ENCODE measurements at regions not wholly inside any gene's neighbourhood (a gene's known extent, or its start where the extent isn't known, plus 50 kb on each side); places are given as distances from the start of the nearest gene placed in this dataset.
"Not testable (repeated sequence)": the region's sequence is repeated elsewhere in the genome, so short reads cannot be mapped to it uniquely, and the experiment has no call there.

GRCh38 chr16:9657641-9658040, 524.6 kb downstream of the GRIN2A start:
- DNase-seq (ENCODE audit: low read depth) = no peak
- peaks cover 27% of the 10 kb centered on the region for H3K27me3 ChIP-seq (replicated peaks; ENCODE audit: control insufficient read depth, insufficient read depth, low read length)

GRCh38 chr16:9658164-9658563, 524.1 kb downstream of the GRIN2A start:
- Histone ChIP-seq H3K9me3 (ENCODE audit: control insufficient read depth, low read length) (peaks cover 3% of the 10 kb centered on the region), H3K4me1 (ENCODE audit: control insufficient read depth, insufficient read depth, low read length) (no peaks in the 10 kb centered on the region), H3K27me3 (replicated peaks; ENCODE audit: control insufficient read depth, insufficient read depth, low read length) (peaks cover 26% of the 10 kb centered on the region), H3K9ac (ENCODE audit: low read length) (no peak overlapping the region), H3K36me3 (ENCODE audit: control insufficient read depth, insufficient read depth, low read length, severe bottlenecking) (no peaks in the 10 kb centered on the region), H3K4me3 (ENCODE audit: low read length) (no peak overlapping the region)
- DNase-seq (ENCODE audit: low read depth) = no peak

More at GRCh38 chr16:9657641-9658040, 524.6 kb downstream of the GRIN2A start:
- Histone ChIP-seq H3K36me3 (ENCODE audit: control insufficient read depth, insufficient read depth, low read length, severe bottlenecking) (no peaks in the 10 kb centered on the region), H3K4me1 (ENCODE audit: control insufficient read depth, insufficient read depth, low read length) (no peaks in the 10 kb centered on the region), H3K9me3 (ENCODE audit: control insufficient read depth, low read length) (peaks cover 3% of the 10 kb centered on the region), H3K9ac (ENCODE audit: low read length) (no peak overlapping the region), H3K4me3 (ENCODE audit: low read length) (no peak overlapping the region)

DNA sequence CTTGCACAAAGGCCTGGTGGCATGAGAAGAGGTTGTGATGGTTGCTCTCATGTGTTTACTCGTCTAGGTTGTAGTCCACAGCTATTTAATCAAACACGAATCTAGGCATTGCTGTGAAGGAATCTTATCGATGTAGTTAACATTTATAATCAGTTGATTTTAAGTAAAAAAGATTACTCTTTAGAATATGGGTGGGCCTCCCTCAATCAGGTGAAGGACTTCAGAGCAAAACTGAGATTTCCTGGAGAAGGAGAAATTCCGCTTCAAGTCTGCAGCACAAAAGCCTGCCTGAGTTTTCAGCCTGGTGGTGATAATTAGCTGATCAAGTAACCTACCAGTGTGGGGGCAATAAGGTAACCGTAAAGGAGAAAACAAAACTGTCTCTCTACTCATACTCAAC, 523.6 kb downstream of the GRIN2A start:
- Histone ChIP-seq H3K4me1 (ENCODE audit: control insufficient read depth, insufficient read depth, low read length) (no peaks in the 10 kb centered on the region), H3K9ac (ENCODE audit: low read length) (no peak overlapping the region), H3K9me3 (ENCODE audit: control insufficient read depth, low read length) (peaks cover 3% of the 10 kb centered on the region), H3K4me3 (ENCODE audit: low read length) (no peak overlapping the region), H3K27me3 (replicated peaks; ENCODE audit: control insufficient read depth, insufficient read depth, low read length) (peaks cover 22% of the 10 kb centered on the region), H3K36me3 (ENCODE audit: control insufficient read depth, insufficient read depth, low read length, severe bottlenecking) (no peaks in the 10 kb centered on the region)
- DNase-seq (ENCODE audit: low read depth) = no peak

- peaks cover 24% of the 10 kb centered on the region for H3K27me3 ChIP-seq (replicated peaks; ENCODE audit: control insufficient read depth, insufficient read depth, low read length)
Observed at GRCh38 chr16:9660898-9661297, 521.3 kb downstream of the GRIN2A start.

GRCh38 chr16:9661336-9662017, 520.8 kb downstream of the GRIN2A start:
- H3K4me1 ChIP-seq (ENCODE audit: control insufficient read depth, insufficient read depth, low read length) = no peaks in the 10 kb centered on the region
- no peak for DNase-seq (ENCODE audit: low read depth)
- no peak overlapping the region for H3K9ac ChIP-seq (ENCODE audit: low read length)
- H3K36me3 ChIP-seq (ENCODE audit: control insufficient read depth, insufficient read depth, low read length, severe bottlenecking) = no peaks in the 10 kb centered on the region
- H3K4me3 ChIP-seq (ENCODE audit: low read length) = no peak overlapping the region
- H3K27me3 ChIP-seq (replicated peaks; ENCODE audit: control insufficient read depth, insufficient read depth, low read length) = peaks cover 29% of the 10 kb centered on the region
- no peaks in the 10 kb centered on the region for H3K9me3 ChIP-seq (ENCODE audit: control insufficient read depth, low read length)

More at GRCh38 chr16:9660898-9661297, 521.3 kb downstream of the GRIN2A start:
- no peaks in the 10 kb centered on the region for H3K36me3 ChIP-seq (ENCODE audit: control insufficient read depth, insufficient read depth, low read length, severe bottlenecking)
- H3K9me3 ChIP-seq (ENCODE audit: control insufficient read depth, low read length) = peaks cover 3% of the 10 kb centered on the region
- H3K4me1 ChIP-seq (ENCODE audit: control insufficient read depth, insufficient read depth, low read length) = no peaks in the 10 kb centered on the region
- no peak overlapping the region for H3K9ac ChIP-seq (ENCODE audit: low read length)
- H3K4me3 ChIP-seq (ENCODE audit: low read length) = no peak overlapping the region
- no peak for DNase-seq (ENCODE audit: low read depth)

GRCh38 chr16:9663588-9663987, 518.6 kb downstream of the GRIN2A start:
- Histone ChIP-seq H3K36me3 (ENCODE audit: control insufficient read depth, insufficient read depth, low read length, severe bottlenecking) (no peaks in the 10 kb centered on the region), H3K9ac (ENCODE audit: low read length) (no peak overlapping the region), H3K4me1 (ENCODE audit: control insufficient read depth, insufficient read depth, low read length) (no peaks in the 10 kb centered on the region), H3K4me3 (ENCODE audit: low read length) (no peak overlapping the region), H3K27me3 (replicated peaks; ENCODE audit: control insufficient read depth, insufficient read depth, low read length) (peaks cover 23% of the 10 kb centered on the region), H3K9me3 (ENCODE audit: control insufficient read depth, low read length) (no peaks in the 10 kb centered on the region)
- no peak for DNase-seq (ENCODE audit: low read depth)

- Histone ChIP-seq H3K27me3 (replicated peaks; ENCODE audit: control insufficient read depth, insufficient read depth, low read length) (peaks cover 25% of the 10 kb centered on the region), H3K36me3 (ENCODE audit: control insufficient read depth, insufficient read depth, low read length, severe bottlenecking) (no peaks in the 10 kb centered on the region), H3K9ac (ENCODE audit: low read length) (no peak overlapping the region), H3K9me3 (ENCODE audit: control insufficient read depth, low read length) (no peaks in the 10 kb centered on the region), H3K4me3 (ENCODE audit: low read length) (no peak overlapping the region), H3K4me1 (ENCODE audit: control insufficient read depth, insufficient read depth, low read length) (peaks cover 9% of the 10 kb centered on the region)
- no peak for DNase-seq (ENCODE audit: low read depth)
Observed at GRCh38 chr16:9665851-9666271, 516.4 kb downstream of the GRIN2A start.

- Histone ChIP-seq H3K36me3 (ENCODE audit: control insufficient read depth, insufficient read depth, low read length, severe bottlenecking) (no peaks in the 10 kb centered on the region), H3K4me3 (ENCODE audit: low read length) (no peak overlapping the region), H3K4me1 (ENCODE audit: control insufficient read depth, insufficient read depth, low read length) (peaks cover 9% of the 10 kb centered on the region), H3K9me3 (ENCODE audit: control insufficient read depth, low read length) (no peaks in the 10 kb centered on the region), H3K27me3 (replicated peaks; ENCODE audit: control insufficient read depth, insufficient read depth, low read length) (peaks cover 19% of the 10 kb centered on the region), H3K9ac (ENCODE audit: low read length) (no peak overlapping the region)
- DNase-seq (ENCODE audit: low read depth) = no peak
Observed at GRCh38 chr16:9666834-9667480, 515.3 kb downstream of the GRIN2A start.

DNA sequence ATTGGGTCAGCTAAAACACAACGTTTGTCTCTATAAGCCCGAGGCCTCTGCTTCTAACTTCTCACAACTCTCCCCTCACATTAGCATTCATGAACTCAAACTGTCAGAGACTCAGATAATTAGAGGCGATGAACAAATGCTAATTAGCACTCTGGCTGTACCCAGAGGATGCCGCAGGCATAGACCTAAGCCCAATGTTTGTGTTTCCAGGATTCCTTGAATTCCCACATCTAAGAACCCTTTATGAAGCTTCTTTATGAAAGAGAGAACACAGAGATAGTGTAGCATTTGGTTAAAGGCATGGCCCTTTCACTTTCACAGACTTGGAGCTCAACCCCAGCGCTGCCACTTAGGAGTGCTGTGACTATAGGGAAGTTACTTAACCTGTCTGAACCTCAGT, 512.2 kb downstream of the GRIN2A start:
- H3K4me3 ChIP-seq (ENCODE audit: low read length) = no peak overlapping the region
- no peak for DNase-seq (ENCODE audit: low read depth)
- no peak overlapping the region for H3K9ac ChIP-seq (ENCODE audit: low read length)
- peaks cover 9% of the 10 kb centered on the region for H3K4me1 ChIP-seq (ENCODE audit: control insufficient read depth, insufficient read depth, low read length)
- H3K27me3 ChIP-seq (replicated peaks; ENCODE audit: control insufficient read depth, insufficient read depth, low read length) = peaks cover 16% of the 10 kb centered on the region
- no peaks in the 10 kb centered on the region for H3K9me3 ChIP-seq (ENCODE audit: control insufficient read depth, low read length)
- H3K36me3 ChIP-seq (ENCODE audit: control insufficient read depth, insufficient read depth, low read length, severe bottlenecking) = no peaks in the 10 kb centered on the region

DNA sequence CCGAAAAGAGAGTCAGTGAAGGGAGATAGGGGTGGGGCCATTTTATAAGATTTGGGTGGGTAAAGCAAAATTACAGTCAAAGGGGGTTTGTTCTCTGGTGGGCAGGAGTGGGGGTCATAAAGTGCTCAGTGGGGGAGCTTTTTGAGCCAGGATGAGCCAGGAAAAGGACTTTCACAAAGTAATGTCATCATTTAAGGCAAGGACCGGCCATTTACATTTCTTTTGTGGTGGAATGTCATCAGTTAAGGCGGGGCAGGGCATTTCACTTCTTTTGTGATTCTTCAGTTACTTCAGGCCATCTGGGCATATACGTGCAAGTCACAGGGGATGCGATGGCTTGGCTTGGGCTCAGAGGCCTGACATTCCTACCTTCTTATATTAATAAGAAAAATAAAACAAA, 511.6 kb downstream of the GRIN2A start:
- not testable (repeated sequence) for DNase-seq (ENCODE audit: low read depth)

DNA sequence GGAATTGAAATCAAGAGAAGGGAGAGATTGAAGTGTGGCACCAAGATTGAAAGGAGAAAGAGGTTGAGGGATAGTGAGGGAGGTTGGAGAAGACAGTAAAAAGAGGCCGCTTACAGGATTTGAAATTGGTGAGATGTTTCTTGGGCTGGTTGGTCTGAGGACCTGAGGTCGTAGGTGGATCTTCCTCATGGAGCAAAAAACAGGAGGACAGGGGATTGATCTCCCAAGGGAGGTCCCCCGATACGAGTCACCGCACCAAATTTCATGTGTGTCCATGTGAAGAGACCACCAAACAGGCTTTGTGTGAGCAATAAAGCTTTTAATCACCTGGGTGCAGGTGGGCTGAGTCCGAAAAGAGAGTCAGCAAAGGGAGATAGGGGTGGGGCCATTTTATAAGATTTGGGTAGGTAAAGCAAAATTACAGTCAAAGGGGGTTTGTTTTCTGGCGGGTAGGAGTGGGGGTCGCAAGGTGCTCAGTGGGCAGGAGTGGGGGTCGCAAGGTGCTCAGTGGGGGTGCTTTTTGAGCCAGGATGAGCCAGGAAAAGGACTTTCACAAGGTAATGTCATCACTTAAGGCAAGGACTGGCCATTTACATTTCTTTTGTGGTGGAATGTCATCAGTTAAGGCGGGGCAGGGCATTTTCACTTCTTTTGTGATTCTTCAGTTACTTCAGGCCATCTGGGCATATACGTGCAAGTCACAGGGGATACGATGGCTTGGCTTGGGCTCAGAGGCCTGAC, 505.5 kb downstream of the GRIN2A start:
- H3K9me3 ChIP-seq (ENCODE audit: control insufficient read depth, low read length); H3K9ac ChIP-seq (ENCODE audit: low read length); H3K36me3 ChIP-seq (ENCODE audit: control insufficient read depth, insufficient read depth, low read length, severe bottlenecking); H3K4me3 ChIP-seq (ENCODE audit: low read length); H3K4me1 ChIP-seq (ENCODE audit: control insufficient read depth, insufficient read depth, low read length); DNase-seq (ENCODE audit: low read depth): not testable (repeated sequence)
- peaks cover 23% of the 10 kb centered on the region for H3K27me3 ChIP-seq (replicated peaks; ENCODE audit: control insufficient read depth, insufficient read depth, low read length)

More for the DNA sequence above, 511.6 kb downstream of the GRIN2A start:
- H3K36me3 ChIP-seq (ENCODE audit: control insufficient read depth, insufficient read depth, low read length, severe bottlenecking); H3K9ac ChIP-seq (ENCODE audit: low read length); H3K4me1 ChIP-seq (ENCODE audit: control insufficient read depth, insufficient read depth, low read length); H3K9me3 ChIP-seq (ENCODE audit: control insufficient read depth, low read length); H3K4me3 ChIP-seq (ENCODE audit: low read length): not testable (repeated sequence)
- peaks cover 14% of the 10 kb centered on the region for H3K27me3 ChIP-seq (replicated peaks; ENCODE audit: control insufficient read depth, insufficient read depth, low read length)

All from adipocyte (in vitro differentiated cells).